ENCODE measurements at regions not wholly inside any gene's neighbourhood (a gene's known extent, or its start where the extent isn't known, plus 50 kb on each side); places are given as distances from the start of the nearest gene placed in this dataset.

DNA sequence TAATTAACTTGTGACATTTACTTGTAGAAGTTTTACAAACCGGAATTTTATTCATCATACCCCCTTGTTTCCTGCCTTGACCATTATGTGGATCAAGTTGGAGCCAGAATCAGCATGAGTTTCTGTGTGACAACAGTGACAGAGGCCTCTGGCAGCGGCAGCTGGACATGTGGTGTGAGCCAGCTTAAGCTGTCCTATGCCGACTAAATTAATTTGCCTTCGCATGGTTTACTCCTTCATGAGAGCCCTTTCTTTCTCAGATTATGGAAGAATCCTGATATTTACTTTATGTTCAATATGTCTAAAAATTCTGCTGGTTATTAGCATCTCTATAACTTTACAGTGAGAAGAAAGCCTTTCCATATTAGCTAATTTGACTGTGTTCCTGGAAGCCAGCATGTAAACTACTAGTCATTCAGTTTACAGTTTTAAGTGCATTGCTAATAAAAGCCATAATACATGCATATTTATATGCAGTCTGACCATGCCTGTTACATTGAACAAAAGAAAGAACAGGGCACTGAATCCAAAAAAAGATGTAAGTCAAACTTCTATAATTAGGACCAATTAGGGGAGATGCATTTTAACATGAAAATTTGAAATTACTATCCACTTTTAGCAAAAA is 495.8 kb upstream of the ACVR2A start:
- no peaks in the 10 kb centered on the region; the same call in 1 of the 2 replicates for H3K4me1 ChIP-seq (ENCODE audit: insufficient read depth)
- peaks cover 17% of the 10 kb centered on the region; the same call in 2 of the 3 replicates for H3K36me3 Mint-ChIP-seq (ENCODE audit: low read depth)
- H3K4me3 Mint-ChIP-seq, result no peak overlapping the region
- H3K36me3 ChIP-seq (ENCODE audit: insufficient read depth), result no peaks in the 10 kb centered on the region
- H3K79me2 ChIP-seq (replicated peaks; ENCODE audit: insufficient read depth), result no peaks in the 10 kb centered on the region
- no peaks in the 10 kb centered on the region for H3K9me2 ChIP-seq (ENCODE audit: insufficient read depth)
- peaks cover 8% of the 10 kb centered on the region for H3K4me1 Mint-ChIP-seq
- no peaks in the 10 kb centered on the region for H4K20me1 ChIP-seq (replicated peaks; ENCODE audit: insufficient read depth)
- H3F3A ChIP-seq (replicated peaks; ENCODE audit: low read depth), result no peaks in the 10 kb centered on the region
- no peak overlapping the region for H3K27ac Mint-ChIP-seq
- no peak overlapping the region for H2AFZ ChIP-seq
- peaks cover 22% of the 10 kb centered on the region for H3K9me3 Mint-ChIP-seq
- DNase-seq (ENCODE audit: low spot score) (no peak), ATAC-seq (no peak)
- TF ChIP-seq POLR2AphosphoS5 (IDR thresholded peaks at IDR 0.05; ENCODE audit: low read depth) (no peak), JUNB (IDR thresholded peaks at IDR 0.05; ENCODE audit: unreplicated experiment) (no peak), EZH2 (IDR thresholded peaks at IDR 0.05; ENCODE audit: low read depth, unreplicated experiment) (no peak), ZNF331 (CRISPR knock-in tag; IDR thresholded peaks at IDR 0.05; ENCODE audit: low read depth) (no peak), STAT1 (IDR thresholded peaks at IDR 0.05; ENCODE audit: unreplicated experiment) (no peak), EZH2phosphoT487 (IDR thresholded peaks at IDR 0.05; ENCODE audit: unreplicated experiment) (no peak)
- TF ChIP-seq, protein P1, sequence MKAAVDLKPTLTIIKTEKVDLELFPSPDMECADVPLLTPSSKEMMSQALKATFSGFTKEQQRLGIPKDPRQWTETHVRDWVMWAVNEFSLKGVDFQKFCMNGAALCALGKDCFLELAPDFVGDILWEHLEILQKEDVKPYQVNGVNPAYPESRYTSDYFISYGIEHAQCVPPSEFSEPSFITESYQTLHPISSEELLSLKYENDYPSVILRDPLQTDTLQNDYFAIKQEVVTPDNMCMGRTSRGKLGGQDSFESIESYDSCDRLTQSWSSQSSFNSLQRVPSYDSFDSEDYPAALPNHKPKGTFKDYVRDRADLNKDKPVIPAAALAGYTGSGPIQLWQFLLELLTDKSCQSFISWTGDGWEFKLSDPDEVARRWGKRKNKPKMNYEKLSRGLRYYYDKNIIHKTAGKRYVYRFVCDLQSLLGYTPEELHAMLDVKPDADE (IDR thresholded peaks at IDR 0.05), result no peak
- peaks cover 2% of the 10 kb centered on the region for H3K27me3 Mint-ChIP-seq (ENCODE audit: insufficient read depth, low read depth, poor library complexity)
- no peak overlapping the region for H3K4me3 ChIP-seq
- no peak overlapping the region for H3K27ac ChIP-seq (ENCODE audit: low read depth)
- H3K27me3 ChIP-seq (ENCODE audit: insufficient read depth), result no peaks in the 10 kb centered on the region
- H3K4me2 ChIP-seq, result no peak overlapping the region

GRCh38 chr2:147346142-147346541 is 498.7 kb upstream of the ACVR2A start:
- no peak overlapping the region for H2AFZ ChIP-seq
- ATAC-seq, result no peak
- DNase-seq (ENCODE audit: low spot score), result no peak
- no peaks in the 10 kb centered on the region for H4K20me1 ChIP-seq (replicated peaks; ENCODE audit: insufficient read depth)
- Mint-ChIP-seq H3K27me3 (ENCODE audit: insufficient read depth, low read depth, poor library complexity) (peaks cover 2% of the 10 kb centered on the region), H3K9me3 (peaks cover 22% of the 10 kb centered on the region), H3K36me3 (ENCODE audit: low read depth) (peaks cover 17% of the 10 kb centered on the region; the same call in 2 of the 3 replicates), H3K27ac (no peak overlapping the region), H3K4me1 (no peaks in the 10 kb centered on the region), H3K4me3 (no peak overlapping the region)
- no peaks in the 10 kb centered on the region for H3K79me2 ChIP-seq (replicated peaks; ENCODE audit: insufficient read depth)
- no peak overlapping the region for H3K27ac ChIP-seq (ENCODE audit: low read depth)
- no peaks in the 10 kb centered on the region for H3K36me3 ChIP-seq (ENCODE audit: insufficient read depth)
- no peaks in the 10 kb centered on the region; the same call in 1 of the 2 replicates for H3K9me2 ChIP-seq (ENCODE audit: insufficient read depth)
- no peaks in the 10 kb centered on the region for H3K4me1 ChIP-seq (ENCODE audit: insufficient read depth)
- no peak overlapping the region for H3K4me3 ChIP-seq
- H3F3A ChIP-seq (replicated peaks; ENCODE audit: low read depth), result no peaks in the 10 kb centered on the region
- no peak overlapping the region for H3K4me2 ChIP-seq
- H3K27me3 ChIP-seq (ENCODE audit: insufficient read depth), result no peaks in the 10 kb centered on the region
- TF ChIP-seq ZNF331 (CRISPR knock-in tag; IDR thresholded peaks at IDR 0.05; ENCODE audit: low read depth), result no peak
- TF ChIP-seq, protein P1 (IDR thresholded peaks at IDR 0.05), result no peak
- TF ChIP-seq EZH2phosphoT487 (IDR thresholded peaks at IDR 0.05; ENCODE audit: unreplicated experiment), result no peak
- no peak for TF ChIP-seq CREB1 (CRISPR knock-in tag; IDR thresholded peaks at IDR 0.05; ENCODE audit: low read depth)
- TF ChIP-seq, protein P2, sequence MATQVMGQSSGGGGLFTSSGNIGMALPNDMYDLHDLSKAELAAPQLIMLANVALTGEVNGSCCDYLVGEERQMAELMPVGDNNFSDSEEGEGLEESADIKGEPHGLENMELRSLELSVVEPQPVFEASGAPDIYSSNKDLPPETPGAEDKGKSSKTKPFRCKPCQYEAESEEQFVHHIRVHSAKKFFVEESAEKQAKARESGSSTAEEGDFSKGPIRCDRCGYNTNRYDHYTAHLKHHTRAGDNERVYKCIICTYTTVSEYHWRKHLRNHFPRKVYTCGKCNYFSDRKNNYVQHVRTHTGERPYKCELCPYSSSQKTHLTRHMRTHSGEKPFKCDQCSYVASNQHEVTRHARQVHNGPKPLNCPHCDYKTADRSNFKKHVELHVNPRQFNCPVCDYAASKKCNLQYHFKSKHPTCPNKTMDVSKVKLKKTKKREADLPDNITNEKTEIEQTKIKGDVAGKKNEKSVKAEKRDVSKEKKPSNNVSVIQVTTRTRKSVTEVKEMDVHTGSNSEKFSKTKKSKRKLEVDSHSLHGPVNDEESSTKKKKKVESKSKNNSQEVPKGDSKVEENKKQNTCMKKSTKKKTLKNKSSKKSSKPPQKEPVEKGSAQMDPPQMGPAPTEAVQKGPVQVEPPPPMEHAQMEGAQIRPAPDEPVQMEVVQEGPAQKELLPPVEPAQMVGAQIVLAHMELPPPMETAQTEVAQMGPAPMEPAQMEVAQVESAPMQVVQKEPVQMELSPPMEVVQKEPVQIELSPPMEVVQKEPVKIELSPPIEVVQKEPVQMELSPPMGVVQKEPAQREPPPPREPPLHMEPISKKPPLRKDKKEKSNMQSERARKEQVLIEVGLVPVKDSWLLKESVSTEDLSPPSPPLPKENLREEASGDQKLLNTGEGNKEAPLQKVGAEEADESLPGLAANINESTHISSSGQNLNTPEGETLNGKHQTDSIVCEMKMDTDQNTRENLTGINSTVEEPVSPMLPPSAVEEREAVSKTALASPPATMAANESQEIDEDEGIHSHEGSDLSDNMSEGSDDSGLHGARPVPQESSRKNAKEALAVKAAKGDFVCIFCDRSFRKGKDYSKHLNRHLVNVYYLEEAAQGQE (IDR thresholded peaks at IDR 0.05; ENCODE audit: unreplicated experiment), result no peak
- no peak for TF ChIP-seq NANOG (IDR thresholded peaks at IDR 0.05; ENCODE audit: borderline replicate concordance)
- TF ChIP-seq STAT1 (IDR thresholded peaks at IDR 0.05; ENCODE audit: unreplicated experiment), result no peak

Data from GM23338 (cell line).